ENCODE measurements at regions not wholly inside any gene's neighbourhood (a gene's known extent, or its start where the extent isn't known, plus 50 kb on each side); places are given as distances from the start of the nearest gene placed in this dataset.

DNA sequence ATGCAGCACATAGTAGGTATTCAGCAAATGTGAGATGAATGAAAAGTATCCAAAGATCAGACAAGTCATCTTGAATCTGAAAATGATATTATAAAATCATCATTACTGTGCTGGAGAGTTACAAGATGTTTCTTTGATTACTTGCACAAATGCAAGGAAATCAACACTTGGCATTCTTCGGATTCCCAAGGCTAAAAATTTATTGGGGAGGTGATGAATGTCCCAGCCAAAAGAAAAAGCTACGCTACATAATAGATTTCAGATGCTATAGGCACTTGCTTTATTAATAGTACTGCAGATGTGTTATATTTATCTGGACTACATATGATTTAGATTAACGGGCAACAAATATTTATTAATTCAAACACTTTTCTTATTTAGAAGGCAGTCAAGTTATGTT, 286.7 kb upstream of the TENM3 start:
- DNase-seq = no peak
- no peak for ATAC-seq
- intact Hi-C loops (cut with DNase I) = no loop called here

- DNase-seq = no peak
- intact Hi-C loops (cut with DNase I) = no loop called here
- ATAC-seq = peak in 1 of 2 donors; percentile 31
Observed at GRCh38 chr4:181957088-181957487, 286.1 kb upstream of the TENM3 start.

- ATAC-seq = no peak
- DNase-seq = no peak
- intact Hi-C loops (cut with DNase I) = no loop called here
Observed at GRCh38 chr4:181958446-181958845, 284.8 kb upstream of the TENM3 start.

DNA sequence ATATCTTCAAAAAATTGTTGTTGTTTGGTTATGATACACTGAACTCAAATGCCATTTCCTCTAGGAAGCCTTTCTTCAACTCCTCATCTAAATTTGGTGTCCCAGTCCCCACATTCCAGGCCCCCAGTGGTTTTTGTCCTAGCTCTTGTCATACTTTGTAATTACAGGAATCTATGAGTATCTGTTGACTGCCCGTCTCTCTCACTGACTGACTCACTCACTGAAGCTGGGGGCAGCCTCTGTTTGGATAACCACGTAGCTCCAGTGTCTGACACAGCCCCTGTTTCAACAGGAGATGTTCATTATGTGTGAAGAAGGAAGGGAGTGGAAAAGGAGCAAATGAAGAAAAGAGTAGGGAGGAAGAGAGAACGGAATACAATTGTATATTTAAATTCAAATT, 284.1 kb upstream of the TENM3 start:
- no peak for ATAC-seq
- no peak for DNase-seq
- intact Hi-C loops (cut with DNase I) = no loop called here

GRCh38 chr4:181960384-181960783, 282.8 kb upstream of the TENM3 start:
- no peak for DNase-seq
- no peak for ATAC-seq
- intact Hi-C loops (cut with DNase I) = no loop called here

DNA sequence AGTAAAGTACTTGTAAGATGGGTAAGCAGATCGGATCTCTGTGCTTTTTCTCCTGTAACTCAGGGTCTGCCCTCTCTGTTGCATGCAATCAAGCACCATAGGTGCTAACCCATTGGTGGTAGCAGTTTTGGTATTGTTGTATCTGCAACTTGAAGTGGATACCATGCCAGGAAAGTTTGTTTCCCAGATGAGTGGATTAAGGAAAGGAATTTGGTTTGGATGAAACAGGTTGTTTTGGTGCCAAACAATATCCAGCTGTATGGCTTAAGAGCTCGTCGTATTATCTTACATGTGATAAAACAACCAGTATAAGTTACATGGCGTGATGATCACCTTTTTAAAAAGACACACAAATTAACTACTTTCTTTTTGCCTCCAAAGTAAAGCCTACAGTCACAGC, 280.9 kb upstream of the TENM3 start:
- ATAC-seq (no peak), DNase-seq (no peak)
- intact Hi-C loops (cut with DNase I) = no loop called here

- ATAC-seq (no peak), DNase-seq (no peak)
- intact Hi-C loops (cut with DNase I) = no loop called here
Observed at GRCh38 chr4:181964731-181965130, 278.5 kb upstream of the TENM3 start.

DNA sequence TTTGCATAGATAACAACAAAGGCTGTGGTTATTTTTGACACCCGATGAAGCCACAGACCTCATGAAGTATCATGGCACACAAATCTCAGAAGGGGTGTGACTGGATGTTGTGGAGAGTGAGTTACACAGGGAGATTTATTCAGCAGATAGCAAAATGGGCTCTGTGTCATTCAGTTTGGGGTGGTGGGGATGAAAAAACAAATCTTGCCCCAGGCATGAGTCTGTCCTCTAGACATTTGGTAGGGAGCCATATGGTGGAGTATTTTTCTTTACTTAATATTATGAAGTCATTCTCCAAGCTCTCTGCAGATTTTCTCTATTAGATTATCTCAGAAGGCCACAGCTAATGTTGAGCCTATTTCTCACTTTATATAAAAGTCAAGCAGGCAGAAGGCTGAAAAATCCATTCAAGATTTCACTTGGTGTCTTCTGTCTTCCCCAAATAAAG, 277.1 kb upstream of the TENM3 start:
- intact Hi-C loops (cut with DNase I) = no loop called here
- DNase-seq (no peak), ATAC-seq (peak in 1 of 2 donors; percentile 30)

GRCh38 chr4:181967401-181967800, 275.8 kb upstream of the TENM3 start:
- intact Hi-C loops (cut with DNase I) = no loop called here
- ATAC-seq (no peak), DNase-seq (no peak)

- ATAC-seq (no peak), DNase-seq (no peak)
- intact Hi-C loops (cut with DNase I) = no loop called here
Observed at GRCh38 chr4:181968371-181968770, 274.8 kb upstream of the TENM3 start.

- ATAC-seq = no peak
- DNase-seq = no peak
- intact Hi-C loops (cut with DNase I) = no loop called here
Observed at GRCh38 chr4:181969151-181969550, 274.1 kb upstream of the TENM3 start.

DNA sequence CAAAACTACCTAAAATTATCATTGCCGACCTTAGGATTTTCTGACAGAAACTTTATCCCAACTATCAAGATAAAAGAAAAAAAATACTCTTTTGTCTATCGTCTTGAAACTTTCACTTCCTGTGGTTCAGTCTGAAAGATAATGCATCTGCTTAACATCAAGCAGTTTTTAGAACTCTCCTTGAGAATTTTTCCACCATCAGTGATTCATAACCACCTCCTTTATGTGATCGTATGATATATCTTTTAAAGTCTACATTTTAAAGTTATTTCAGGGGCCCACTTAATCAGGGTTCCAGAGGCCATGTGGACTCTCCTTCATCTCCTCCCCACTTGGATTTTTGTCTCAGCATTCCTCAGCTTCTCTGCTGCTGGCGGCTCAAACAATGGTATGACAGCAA, 272.8 kb upstream of the TENM3 start:
- DNase-seq (no peak), ATAC-seq (no peak)
- intact Hi-C loops (cut with DNase I) = no loop called here

- ATAC-seq (no peak), DNase-seq (no peak)
- intact Hi-C loops (cut with DNase I) = no loop called here
Observed at GRCh38 chr4:181971411-181971810, 271.8 kb upstream of the TENM3 start.

- ATAC-seq (peak in 1 of 2 donors; percentile 82), DNase-seq (no peak)
- intact Hi-C loops (cut with DNase I) = no loop called here
Observed at GRCh38 chr4:181971973-181972372, 271.2 kb upstream of the TENM3 start.

DNA sequence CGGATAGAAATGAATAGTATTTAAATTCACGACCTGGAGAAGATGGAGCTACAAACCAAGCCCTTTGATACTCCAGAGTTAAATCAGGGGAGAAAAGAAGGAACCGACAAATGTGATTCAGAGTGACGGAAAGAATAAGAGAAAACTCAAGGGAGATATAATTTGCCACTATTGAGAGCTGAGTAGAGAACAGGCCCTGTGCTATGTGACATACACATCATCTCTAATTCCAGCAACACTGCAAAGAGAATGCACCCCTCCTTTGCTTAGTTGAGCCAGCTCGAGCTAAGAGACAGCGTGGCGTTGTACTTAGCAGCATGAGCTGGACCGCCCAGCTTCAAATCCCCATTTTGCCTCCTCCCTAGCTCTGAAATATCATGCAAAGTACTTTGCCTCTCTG, 266.4 kb upstream of the TENM3 start:
- DNase-seq (no peak), ATAC-seq (no peak)
- intact Hi-C loops (cut with DNase I) = no loop called here

- intact Hi-C loops (cut with DNase I) = no loop called here
- DNase-seq (no peak), ATAC-seq (no peak)
Observed at GRCh38 chr4:181982437-181982836, 260.8 kb upstream of the TENM3 start.

DNA sequence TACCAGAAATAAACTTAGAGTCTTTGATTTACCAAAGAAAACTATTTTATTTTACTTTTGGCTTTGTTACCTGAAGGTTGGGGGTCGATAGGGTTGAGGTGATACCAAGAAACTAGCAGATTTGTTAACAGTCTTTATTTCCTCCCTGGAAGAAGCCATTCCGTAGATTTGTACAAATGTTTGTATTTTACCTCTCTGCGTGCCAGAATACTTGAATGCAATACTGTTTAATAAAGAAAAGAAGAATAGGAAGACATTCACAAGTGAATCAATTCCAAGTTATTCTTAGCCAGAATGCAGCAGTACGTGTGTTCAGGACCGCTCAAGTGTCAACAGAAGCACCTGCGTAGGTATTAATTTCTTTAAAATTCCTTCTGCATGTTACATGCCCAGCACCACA, 260.3 kb upstream of the TENM3 start:
- ATAC-seq (no peak), DNase-seq (no peak)
- intact Hi-C loops (cut with DNase I) = no loop called here

- intact Hi-C loops (cut with DNase I) = no loop called here
- ATAC-seq = no peak
- no peak for DNase-seq
Observed at GRCh38 chr4:181987392-181987791, 255.8 kb upstream of the TENM3 start.

GRCh38 chr4:181989071-181989470, 254.1 kb upstream of the TENM3 start:
- DNase-seq (no peak), ATAC-seq (no peak)
- intact Hi-C loops (cut with DNase I) = no loop called here

DNA sequence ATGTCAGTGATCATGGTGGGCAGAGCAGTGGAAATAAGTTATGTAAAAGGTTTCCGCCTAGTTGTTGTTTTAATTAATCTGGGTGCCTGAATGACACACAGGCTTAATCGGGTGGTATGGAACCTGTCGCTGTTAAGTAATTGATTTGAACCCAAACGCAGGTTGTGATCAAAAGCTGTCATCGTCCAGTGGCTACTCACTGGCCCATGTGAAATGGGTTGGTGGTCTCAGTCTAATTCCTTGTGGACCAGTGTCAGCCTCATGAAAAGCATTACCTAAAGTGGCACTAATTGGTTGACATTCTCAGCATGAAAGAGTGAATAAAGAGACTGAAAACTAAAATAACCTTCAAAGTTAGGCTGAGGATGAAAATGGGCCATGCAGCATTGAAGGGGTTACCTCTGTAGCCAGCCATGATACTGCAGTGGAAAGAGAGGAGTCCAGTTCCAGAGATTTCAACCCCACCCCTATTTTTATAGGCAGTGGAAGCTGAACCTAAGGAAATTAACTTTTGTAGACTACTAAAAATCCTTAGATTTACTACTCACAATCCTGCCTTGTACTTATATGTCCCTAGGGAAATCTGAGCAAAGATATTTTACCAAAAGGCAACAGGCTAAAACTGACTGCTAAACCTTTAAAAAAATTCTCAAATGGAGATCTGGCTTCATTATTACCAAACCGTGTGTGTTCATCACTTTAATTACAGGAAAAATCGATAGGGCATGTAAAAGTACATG, 251.7 kb upstream of the TENM3 start:
- ATAC-seq (no peak), DNase-seq (no peak)
- intact Hi-C loops (cut with DNase I) = no loop called here

- ATAC-seq = no peak
- intact Hi-C loops (cut with DNase I) = no loop called here
- no peak for DNase-seq
Observed at GRCh38 chr4:181998398-181999295, 244.6 kb upstream of the TENM3 start.
